HEK293T (cell line): ENCODE measurements at regions not wholly inside any gene's neighbourhood (a gene's known extent, or its start where the extent isn't known, plus 50 kb on each side); places are given as distances from the start of the nearest gene placed in this dataset.
"Not testable (repeated sequence)": the region's sequence is repeated elsewhere in the genome, so short reads cannot be mapped to it uniquely, and the experiment has no call there.

Experiments used
- CTCF ChIA-PET: fragments of 350-600 bp; formaldehyde crosslinking; extraction: SDS; loops from one replicate; lab custom pipeline; 2021; ENCODE audit warnings: antibody characterized with exemption, inconsistent platforms; lab: Yijun Ruan, JAX
- POLR2A ChIA-PET: fragments of 350-600 bp; formaldehyde crosslinking; extraction: SDS; loops from one replicate; lab custom pipeline; 2020; ENCODE audit warnings: antibody characterized with exemption, inconsistent platforms; lab: Yijun Ruan, JAX
- DNase-seq: peaks from one replicate; pipeline ENCODE4 v3.0.0; 2012; ENCODE audit warnings: mixed read lengths; ENCODE audit errors: extremely low spot score
- ARNT ChIP-seq: fragments of 450-650 bp; IDR thresholded peaks from 2 replicates; pipeline ENCODE4 v1.6.1; 2017; ENCODE audit warnings: mild to moderate bottlenecking
- BHLHE40 ChIP-seq: fragments of 450-650 bp; IDR thresholded peaks from 2 replicates; pipeline ENCODE4 v1.6.1; 2016; ENCODE audit warnings: mild to moderate bottlenecking, moderate library complexity, borderline replicate concordance
- CTBP1 ChIP-seq: fragments of 450-650 bp; IDR thresholded peaks from 2 replicates; pipeline ENCODE4 v1.6.1; 2016; ENCODE audit warnings: borderline replicate concordance
- ELF4 ChIP-seq: fragments of 450-650 bp; IDR thresholded peaks from 2 replicates; pipeline ENCODE4 v1.6.1; 2017; ENCODE audit warnings: antibody characterized with exemption
- FOXA1 ChIP-seq: fragments of 450-650 bp; IDR thresholded peaks from 2 replicates; pipeline ENCODE4 v1.6.1; 2016; ENCODE audit warnings: mild to moderate bottlenecking
- FOXK2 ChIP-seq: fragments of 450-650 bp; IDR thresholded peaks from 2 replicates; pipeline ENCODE4 v1.6.1; 2016; ENCODE audit warnings: mild to moderate bottlenecking
- FOXM1 ChIP-seq: fragments of 450-650 bp; IDR thresholded peaks from 2 replicates; pipeline ENCODE4 v1.6.1; 2017; ENCODE audit warnings: mild to moderate bottlenecking, borderline replicate concordance
- HDGF ChIP-seq: fragments of 450-650 bp; IDR thresholded peaks from 2 replicates; pipeline ENCODE4 v1.6.1; 2017; ENCODE audit warnings: antibody characterized with exemption, borderline replicate concordance
- L3MBTL2 ChIP-seq: fragments of 450-650 bp; conservative IDR thresholded peaks from 2 replicates; pipeline ENCODE4 v1.6.1; 2016; ENCODE audit warnings: mild to moderate bottlenecking
- LEF1 ChIP-seq: fragments of 450-650 bp; IDR thresholded peaks from 2 replicates; pipeline ENCODE4 v1.6.1; 2017; ENCODE audit warnings: mild to moderate bottlenecking, borderline replicate concordance
- NFRKB ChIP-seq: fragments of 450-650 bp; IDR thresholded peaks from 2 replicates; pipeline ENCODE4 v1.6.1; 2016; ENCODE audit warnings: mild to moderate bottlenecking, moderate library complexity
- SP1 ChIP-seq: fragments of 450-650 bp; IDR thresholded peaks from 2 replicates; pipeline ENCODE4 v1.6.1; 2017
- SUZ12 ChIP-seq: fragments of 450-650 bp; IDR thresholded peaks from 2 replicates; pipeline ENCODE4 v1.6.1; 2016; ENCODE audit warnings: mild to moderate bottlenecking
- TARDBP ChIP-seq: fragments of 450-650 bp; IDR thresholded peaks from 2 replicates; pipeline ENCODE4 v1.6.1; 2016
- ZNF384 ChIP-seq: fragments of 450-650 bp; IDR thresholded peaks from 2 replicates; pipeline ENCODE4 v1.6.1; 2016
- TF ChIP-seq, protein P1 (sequence below): fragments of 450-650 bp; IDR thresholded peaks from 2 replicates; pipeline ENCODE4 v1.6.1; 2016

DNA sequence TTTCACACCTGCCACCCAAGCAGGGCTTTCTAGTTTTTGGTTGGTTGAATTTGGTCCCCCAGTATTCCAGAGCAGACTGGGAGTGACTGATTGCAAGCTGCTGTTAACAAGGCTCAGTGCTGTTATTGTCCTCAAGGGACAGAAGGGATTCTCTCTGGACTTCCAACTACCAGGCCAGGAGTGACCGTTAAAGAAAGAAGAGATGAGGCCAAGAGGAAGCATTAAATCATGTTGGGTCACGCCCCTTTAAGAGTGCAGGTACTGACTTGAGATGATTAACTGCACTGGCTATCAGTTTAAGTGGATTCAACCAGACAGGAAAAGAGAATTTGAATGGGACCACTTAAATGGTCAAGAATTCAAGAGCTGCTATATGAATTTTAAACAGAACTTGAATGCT lies 220.8 kb upstream of the PCSK5 start:
- DNase-seq, result no peak
- CTCF ChIA-PET, result no interaction called here
- POLR2A ChIA-PET, result no interaction called here
- TF ChIP-seq L3MBTL2 (no peak), SUZ12 (no peak), ELF4 (no peak), HDGF (no peak), NFRKB (no peak), BHLHE40 (no peak), LEF1 (no peak), TARDBP (no peak), FOXK2 (no peak), CTBP1 (no peak), FOXA1 (no peak), SP1 (no peak), ZNF384 (no peak), ARNT (no peak), FOXM1 (no peak)
- TF ChIP-seq, protein P1, sequence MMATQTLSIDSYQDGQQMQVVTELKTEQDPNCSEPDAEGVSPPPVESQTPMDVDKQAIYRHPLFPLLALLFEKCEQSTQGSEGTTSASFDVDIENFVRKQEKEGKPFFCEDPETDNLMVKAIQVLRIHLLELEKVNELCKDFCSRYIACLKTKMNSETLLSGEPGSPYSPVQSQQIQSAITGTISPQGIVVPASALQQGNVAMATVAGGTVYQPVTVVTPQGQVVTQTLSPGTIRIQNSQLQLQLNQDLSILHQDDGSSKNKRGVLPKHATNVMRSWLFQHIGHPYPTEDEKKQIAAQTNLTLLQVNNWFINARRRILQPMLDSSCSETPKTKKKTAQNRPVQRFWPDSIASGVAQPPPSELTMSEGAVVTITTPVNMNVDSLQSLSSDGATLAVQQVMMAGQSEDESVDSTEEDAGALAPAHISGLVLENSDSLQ, result no peak

DNA sequence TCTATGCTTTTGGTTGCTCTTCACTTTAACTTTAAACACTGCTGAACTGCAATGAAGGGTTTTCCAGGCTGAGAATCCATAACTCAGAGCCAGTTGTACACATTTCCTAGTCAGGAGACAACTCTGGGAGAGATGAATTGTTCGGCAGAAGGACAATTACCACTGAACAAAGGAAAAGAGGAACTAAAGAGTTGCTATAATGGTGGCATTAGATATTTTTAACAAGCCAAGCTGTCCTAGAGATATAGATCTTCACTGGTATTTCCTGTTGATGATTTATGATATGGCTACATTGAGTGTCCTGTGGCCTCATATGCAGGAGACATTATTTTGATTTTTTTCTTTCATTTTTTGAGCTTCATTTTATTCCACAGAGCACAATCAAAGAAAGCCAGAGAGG lies 219.1 kb upstream of the PCSK5 start:
- TF ChIP-seq SUZ12 (no peak), FOXK2 (no peak), SP1 (no peak), LEF1 (no peak)
- no peak for DNase-seq
- ChIA-PET POLR2A (no interaction called here), CTCF (no interaction called here)

DNA sequence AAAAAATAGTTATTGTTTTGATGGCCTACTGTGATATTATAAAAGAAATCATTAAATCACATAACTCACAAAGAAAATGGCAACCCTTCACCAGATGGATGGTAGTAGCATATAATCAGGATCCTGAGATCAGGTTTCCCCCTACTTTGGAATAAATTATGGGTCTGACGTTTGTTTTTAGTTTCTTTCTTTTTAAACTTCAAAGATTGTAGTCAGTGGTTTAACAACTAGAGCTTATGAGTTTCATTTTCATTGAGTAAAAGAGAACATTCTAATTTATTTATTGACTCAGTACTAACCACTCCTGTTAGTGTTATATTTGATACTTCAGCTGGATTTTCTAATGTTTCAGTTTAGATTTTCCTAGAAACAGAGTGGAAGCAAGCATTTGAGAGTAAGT lies 218.0 kb upstream of the PCSK5 start:
- TF ChIP-seq CTBP1, result no peak
- no peak for TF ChIP-seq FOXA1
- DNase-seq, result no peak
- CTCF ChIA-PET, result no interaction called here
- POLR2A ChIA-PET, result no interaction called here

DNA sequence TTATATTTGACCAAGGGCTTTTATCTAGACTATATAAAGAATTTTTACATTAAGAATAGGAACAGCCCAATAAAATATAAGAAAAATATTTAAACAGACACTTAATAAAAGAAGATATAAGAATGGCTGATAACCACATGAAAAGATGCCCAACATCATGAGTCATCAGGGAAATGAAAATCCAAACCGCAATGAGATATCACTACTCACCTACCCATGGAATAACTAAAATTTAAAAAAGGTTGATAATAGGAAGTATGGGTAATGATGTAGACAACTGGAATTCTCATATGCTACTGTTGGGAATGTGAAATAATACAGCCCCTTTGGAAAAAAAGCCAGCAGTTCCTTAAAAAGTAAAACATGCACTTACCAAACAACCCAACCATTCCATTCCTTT lies 206.9 kb upstream of the PCSK5 start:
- no peak for TF ChIP-seq ELF4
- TF ChIP-seq SUZ12, result no peak
- no peak for TF ChIP-seq FOXK2
- TF ChIP-seq TARDBP, result no peak
- TF ChIP-seq NFRKB, result no peak
- TF ChIP-seq, protein P1, result no peak
- TF ChIP-seq FOXA1, result no peak
- TF ChIP-seq ARNT, result no peak
- no peak for TF ChIP-seq L3MBTL2
- no peak for TF ChIP-seq CTBP1
- TF ChIP-seq SP1, result no peak
- no peak for TF ChIP-seq BHLHE40
- no peak for TF ChIP-seq HDGF
- TF ChIP-seq FOXM1, result no peak
- no peak for TF ChIP-seq ZNF384
- ChIA-PET CTCF (no interaction called here), POLR2A (no interaction called here)
- no peak for DNase-seq

DNA sequence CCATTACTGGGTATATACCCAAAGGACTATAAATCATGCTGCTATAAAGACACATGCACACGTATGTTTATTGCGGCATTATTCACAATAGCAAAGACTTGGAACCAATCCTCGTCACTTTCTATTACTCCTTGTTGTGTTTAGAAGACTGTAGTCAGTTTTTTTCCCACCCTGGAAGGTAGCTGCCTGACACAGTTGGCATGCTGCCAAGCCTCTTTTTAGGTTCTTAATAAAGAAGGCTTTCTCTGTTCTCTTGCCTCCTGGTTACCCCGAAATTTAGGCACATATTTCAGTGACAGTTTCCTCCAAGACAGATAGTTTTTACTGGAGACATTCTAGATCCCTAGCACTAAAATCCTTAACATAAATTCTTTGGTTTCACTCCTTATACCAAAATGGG lies 205.4 kb upstream of the PCSK5 start:
- no peak for DNase-seq
- ChIA-PET CTCF (no interaction called here), POLR2A (no interaction called here)
- TF ChIP-seq SP1 (no peak), HDGF (no peak), ELF4 (no peak), FOXM1 (no peak), BHLHE40 (no peak), CTBP1 (no peak), FOXK2 (no peak), ARNT (no peak), LEF1 (no peak), SUZ12 (no peak), TARDBP (no peak), L3MBTL2 (no peak), FOXA1 (no peak), NFRKB (no peak), ZNF384 (no peak)
- TF ChIP-seq, protein P1, result no peak

DNA sequence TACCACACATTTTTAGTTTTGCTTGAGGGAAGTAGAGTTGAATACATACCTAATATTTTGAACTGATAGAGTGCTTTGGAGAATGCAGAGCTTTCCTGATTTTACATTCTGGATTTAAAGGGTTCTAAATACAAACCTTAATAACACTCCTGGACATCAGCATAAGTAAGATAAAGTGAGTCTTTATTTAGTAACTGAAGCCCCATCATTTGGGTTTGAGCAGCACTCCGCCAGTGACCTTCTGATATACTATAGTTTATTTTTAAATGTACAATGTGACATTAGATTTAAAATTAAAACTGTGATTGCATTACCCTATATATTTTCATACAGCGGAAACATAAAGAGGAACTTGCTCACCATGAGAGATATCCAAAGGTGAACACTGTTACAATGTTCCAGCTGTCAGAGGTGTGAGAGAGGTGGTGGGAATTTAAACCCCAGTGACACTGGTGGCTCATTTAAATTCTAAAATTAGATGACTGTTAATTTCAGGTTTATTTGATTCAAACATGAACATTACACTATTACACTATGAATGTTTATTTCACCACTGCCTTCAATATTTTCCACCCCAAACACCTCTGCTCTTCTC lies 203.0 kb upstream of the PCSK5 start:
- no peak for DNase-seq
- ChIA-PET POLR2A (no interaction called here), CTCF (no interaction called here)
- TF ChIP-seq BHLHE40 (no peak), NFRKB (no peak), ZNF384 (no peak), LEF1 (no peak), SUZ12 (no peak), ELF4 (no peak)

DNA sequence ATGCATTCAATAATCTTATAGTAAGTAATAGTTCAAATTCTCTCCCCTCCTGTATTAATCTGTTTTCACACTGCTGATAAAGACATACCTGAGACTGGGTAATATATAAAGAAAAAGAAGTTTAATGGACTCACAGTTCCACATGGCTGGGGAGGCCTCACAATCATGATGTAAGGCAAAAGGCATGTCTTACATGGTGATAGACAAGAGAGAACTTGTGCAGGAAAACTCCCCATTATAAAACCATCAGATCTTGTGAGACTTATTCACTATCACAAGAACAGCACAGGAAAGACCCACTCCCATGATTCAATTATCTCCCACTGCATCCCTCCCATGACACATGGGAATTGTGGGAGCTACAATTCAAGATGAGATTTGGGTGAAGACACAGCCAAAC lies 199.9 kb upstream of the PCSK5 start:
- CTCF ChIA-PET, POLR2A ChIA-PET, DNase-seq: not testable (repeated sequence)
